H1 (cell line): ENCODE measurements at regions not wholly inside any gene's neighbourhood (a gene's known extent, or its start where the extent isn't known, plus 50 kb on each side); places are given as distances from the start of the nearest gene placed in this dataset.

Experiments
- CTCF ChIA-PET: fragments of 300-600 bp; sonication (Branson Sonifier 250); formaldehyde crosslinking; loops from one replicate; lab custom pipeline; 2021; ENCODE audit not compliant: partially characterized antibody; lab: Charles Lee
- POLR2A ChIA-PET: fragments of 300-600 bp; sonication (Branson Sonifier 250); formaldehyde crosslinking; loops from one replicate; lab custom pipeline; 2021; ENCODE audit warnings: inconsistent platforms; ENCODE audit not compliant: partially characterized antibody; lab: Charles Lee
- DNase-seq, 2 experiments: peaks; one replicate each; pipeline versions ENCODE4 v3.0.0 to v3.0.0-alpha.2; 2010 to 2022; ENCODE audit warnings: low spot score in 2 of 2, low read depth in 1 of 2, mixed read lengths in 1 of 2
- FAIRE-seq: peaks from 2 replicates; lab custom pipeline; 2011; peaks lifted over from hg19 to GRCh38; lab: Jason Lieb, UNC
- H2AFZ ChIP-seq: 2 replicates; pipeline ENCODE4 v1.8.1; 2012; ENCODE audit warnings: low read length, inconsistent platforms
- H2AK5ac ChIP-seq: 2 replicates; pipeline ENCODE4 v1.6.1; 2013; ENCODE audit warnings: low read depth, low read length
- H2BK120ac ChIP-seq: replicated peaks from 2 replicates; pipeline ENCODE3; 2013; ENCODE audit warnings: low read depth, low read length, inconsistent platforms
- H2BK12ac ChIP-seq: 2 replicates; pipeline ENCODE4 v1.6.1; 2013; ENCODE audit warnings: low read depth, low read length
- H2BK15ac ChIP-seq: 2 replicates; pipeline ENCODE4 v1.6.1; 2013; ENCODE audit warnings: low read length
- H2BK20ac ChIP-seq: 2 replicates; pipeline ENCODE4 v1.6.1; 2013; ENCODE audit warnings: low read length
- H2BK5ac ChIP-seq: 2 replicates; pipeline ENCODE4 v1.6.1; 2013; ENCODE audit warnings: low read depth, low read length
- H3K14ac ChIP-seq: 2 replicates; pipeline ENCODE4 v1.6.1; 2013; ENCODE audit warnings: inconsistent platforms; ENCODE audit not compliant: insufficient read length
- H3K18ac ChIP-seq: 2 replicates; pipeline ENCODE4 v1.6.1; 2013; ENCODE audit warnings: low read length; ENCODE audit errors: extremely low read depth
- H3K23ac ChIP-seq: 2 replicates; pipeline ENCODE4 v1.6.1; 2013; ENCODE audit warnings: inconsistent platforms; ENCODE audit not compliant: insufficient read length
- H3K23me2 ChIP-seq: 2 replicates; pipeline ENCODE4 v1.6.1; 2013; ENCODE audit warnings: low read depth, low read length
- H3K27ac ChIP-seq: 2 replicates; pipeline ENCODE4 v1.6.1; 2011; ENCODE audit warnings: low read depth, low read length, inconsistent platforms
- H3K27me3 ChIP-seq, 4 experiments: replicated peaks in 1 of 4; 1 replicate in 1 of 4; 2 replicates in 3 of 4; pipeline versions ENCODE4 v1.6.1 to v1.8.1; 2011 to 2013; ENCODE audit warnings: low read length in 3 of 4, mild to moderate bottlenecking in 3 of 4, inconsistent platforms in 2 of 4, mixed read lengths in 2 of 4, moderate library complexity in 1 of 4; ENCODE audit not compliant: control insufficient read depth in 3 of 4, insufficient read depth in 3 of 4; ENCODE audit errors: extremely low read depth in 1 of 4
- H3K36me3 ChIP-seq, 4 experiments: 2 replicates each; pipeline versions ENCODE4 v1.6.1 to v1.8.1; 2011 to 2013; ENCODE audit warnings: mild to moderate bottlenecking in 4 of 4, low read length in 3 of 4, moderate library complexity in 2 of 4, control low read depth in 1 of 4, inconsistent platforms in 1 of 4; ENCODE audit not compliant: insufficient read depth in 4 of 4, control insufficient read depth in 2 of 4
- H3K4ac ChIP-seq: replicated peaks from 2 replicates; pipeline ENCODE3; 2013; ENCODE audit warnings: low read length, low read depth, mixed read lengths, inconsistent platforms; ENCODE audit not compliant: insufficient read length
- H3K4me1 ChIP-seq, 4 experiments: replicated peaks in 1 of 4; 1 replicate in 1 of 4; 2 replicates in 3 of 4; pipeline versions ENCODE4 v1.6.1 to v1.8.1; 2011 to 2013; ENCODE audit warnings: low read length in 3 of 4, inconsistent platforms in 2 of 4, mixed read lengths in 1 of 4; ENCODE audit not compliant: insufficient read depth in 4 of 4, control insufficient read depth in 3 of 4
- H3K4me2 ChIP-seq, 2 experiments: 2 replicates each; pipeline versions ENCODE4 v1.6.1 to v1.8.1; 2011 to 2013; ENCODE audit warnings: low read depth in 2 of 2, low read length in 2 of 2, control low read depth in 1 of 2, inconsistent platforms in 1 of 2, mild to moderate bottlenecking in 1 of 2; ENCODE audit not compliant: insufficient read depth in 1 of 2
- H3K4me3 ChIP-seq, 4 experiments: fragments of 200-600, 300-600 bp in 1 of 4; sonication (generic), shearing (Covaris generic), sonication (Bioruptor Twin) in 1 of 4; 2 replicates each; pipeline versions ENCODE4 v1.5.1 to v1.8.1; 2011 to 2016; ENCODE audit warnings: low read length in 4 of 4, low read depth in 3 of 4, control low read depth in 2 of 4, inconsistent platforms in 2 of 4, mild to moderate bottlenecking in 2 of 4, mixed read lengths in 1 of 4, moderate library complexity in 1 of 4; ENCODE audit not compliant: insufficient read depth in 2 of 4; ENCODE audit errors: extremely low read depth in 1 of 4
- H3K56ac ChIP-seq: replicated peaks from 2 replicates; pipeline ENCODE3; 2013; ENCODE audit warnings: low read depth, mild to moderate bottlenecking, mixed read lengths, low read length, inconsistent platforms; ENCODE audit not compliant: insufficient read length
- H3K79me1 ChIP-seq: 2 replicates; pipeline ENCODE4 v1.6.1; 2013; ENCODE audit warnings: low read depth, low read length, control low read depth
- H3K79me2 ChIP-seq, 2 experiments: 2 replicates each; pipeline versions ENCODE4 v1.6.1 to v1.8.1; 2012 to 2013; ENCODE audit warnings: low read length in 2 of 2, mild to moderate bottlenecking in 2 of 2, inconsistent platforms in 1 of 2; ENCODE audit not compliant: insufficient read depth in 2 of 2, control insufficient read depth in 1 of 2
- H3K9ac ChIP-seq, 4 experiments: replicated peaks in 1 of 4; 1 replicate in 1 of 4; 2 replicates in 3 of 4; pipeline versions ENCODE4 v1.6.1 to v1.8.1; 2011 to 2013; ENCODE audit warnings: low read depth in 3 of 4, low read length in 3 of 4, control low read depth in 2 of 4, mild to moderate bottlenecking in 2 of 4, moderate library complexity in 2 of 4, inconsistent platforms in 1 of 4; ENCODE audit errors: extremely low read depth in 1 of 4
- H3K9me3 ChIP-seq, 2 experiments: 2 replicates each; pipeline versions ENCODE4 v1.6.1 to v1.8.1; 2012 to 2013; ENCODE audit warnings: mild to moderate bottlenecking in 2 of 2, moderate library complexity in 2 of 2, control low read depth in 1 of 2, inconsistent platforms in 1 of 2, low read depth in 1 of 2, low read length in 1 of 2, mixed read lengths in 1 of 2; ENCODE audit not compliant: insufficient read depth in 2 of 2
- H4K20me1 ChIP-seq, 2 experiments: replicated peaks in 1 of 2; 2 replicates each; pipeline versions ENCODE3 to v1.8.1; 2011 to 2013; ENCODE audit warnings: inconsistent platforms in 2 of 2, low read length in 2 of 2, mild to moderate bottlenecking in 1 of 2; ENCODE audit not compliant: insufficient read depth in 2 of 2, control insufficient read depth in 1 of 2
- H4K5ac ChIP-seq: 2 replicates; pipeline ENCODE4 v1.6.1; 2013; ENCODE audit warnings: low read length, low read depth, mixed read lengths, inconsistent platforms; ENCODE audit not compliant: insufficient read length
- H4K8ac ChIP-seq: 2 replicates; pipeline ENCODE4 v1.8.0; 2013; ENCODE audit warnings: mild to moderate bottlenecking, moderate library complexity, low read length, inconsistent platforms; ENCODE audit not compliant: insufficient read depth; ENCODE audit errors: extremely low read depth
- H4K91ac ChIP-seq: replicated peaks from 2 replicates; pipeline ENCODE3; 2013; ENCODE audit warnings: low read length, mixed read lengths, inconsistent platforms; ENCODE audit not compliant: insufficient read length
- KDM4A ChIP-seq: IDR thresholded peaks from one replicate; pipeline ENCODE4 v1.7.1; 2012; ENCODE audit warnings: low read depth, mild to moderate bottlenecking, moderate library complexity, low read length, inconsistent platforms; ENCODE audit not compliant: severe bottlenecking
- SRF ChIP-seq: IDR thresholded peaks from 2 replicates; pipeline ENCODE4 v1.6.1; 2011; ENCODE audit warnings: mild to moderate bottlenecking, low read depth, low read length, moderate library complexity
- WGBS, 2 experiments: shearing (Covaris generic) in 1 of 2; methylation state at CpG; one replicate each; pipeline versions ENCODE4 v1.1.6 to v1.1.7; 2013 to 2015; ENCODE audit warnings: low lambda C conversion rate in 2 of 2, mixed read lengths in 2 of 2, inconsistent platforms in 1 of 2, low coverage in 1 of 2, missing lambda C conversion rate in 1 of 2; ENCODE audit not compliant: insufficient replicate concordance in 2 of 2, insufficient coverage in 1 of 2, insufficient read length in 1 of 2; ENCODE audit errors: extremely low coverage in 1 of 2, missing lambda C conversion rate in 1 of 2; 5-methylcytosine and 5-hydroxymethylcytosine counted together

DNA sequence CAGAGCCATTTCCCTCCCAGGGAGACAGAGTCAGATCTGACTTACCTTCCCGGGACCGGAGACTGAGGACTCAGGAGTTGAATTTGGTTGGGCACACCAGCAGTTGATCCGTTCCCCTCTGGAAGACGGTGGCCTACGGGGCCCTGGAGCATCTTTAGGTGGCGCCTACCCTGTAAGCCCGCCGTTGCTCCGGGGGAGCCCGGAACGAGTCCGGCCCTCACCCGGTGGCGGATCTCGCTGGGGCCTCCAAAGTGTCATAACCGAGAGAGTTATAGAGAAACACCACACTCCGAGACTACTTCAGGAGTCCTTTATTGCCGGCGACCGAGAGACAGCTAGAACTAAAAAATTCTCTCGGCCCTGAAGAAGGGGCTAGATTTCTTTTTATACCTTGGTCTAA, 182.8 kb upstream of the MBL2 start:
- Histone ChIP-seq H2AK5ac (no peak overlapping the region), H3K56ac (no peak overlapping the region), H2BK20ac (peak overlapping the region; percentile 55; the same call in 1 of the 2 replicates), H3K9me3 (no peaks in the 10 kb centered on the region; a peak in 1 of 4 replicates), H3K9ac (no peak overlapping the region), H4K91ac (no peak overlapping the region), H2BK15ac (no peak overlapping the region), H3K4me3 (no peak overlapping the region), H3K4me2 (no peak overlapping the region), H3K79me2 (no peaks in the 10 kb centered on the region), H3K4me1 (peaks cover 0 to 5% (median 0%) of the 10 kb centered on the region in 4 experiments; a peak in 2 of 7 replicates), H4K20me1 (no peaks in the 10 kb centered on the region), H2BK5ac (no peak overlapping the region), H2BK120ac (no peak overlapping the region), H3K27ac (no peak overlapping the region), H3K23ac (no peak overlapping the region), H3K79me1 (no peaks in the 10 kb centered on the region), H3K23me2 (no peaks in the 10 kb centered on the region), H3K18ac (no peak overlapping the region; the same call in 1 of the 2 replicates), H3K4ac (no peak overlapping the region), H2BK12ac (no peak overlapping the region), H4K5ac (no peak overlapping the region), H2AFZ (no peak overlapping the region), H3K27me3 (no peaks in the 10 kb centered on the region), H3K36me3 (peaks cover 0 to 3% (median 1%) of the 10 kb centered on the region in 4 experiments; a peak in 2 of 8 replicates), H3K14ac (no peak overlapping the region), H4K8ac (no peak overlapping the region)
- POLR2A ChIA-PET = no interaction called here
- 94% methylated on average over 21 of the region's 21 CpGs; no CpG with 5 or more reads in 1 of the 2 experiments for WGBS, 2 experiments
- DNase-seq (no peak), FAIRE-seq (no peak)
- CTCF ChIA-PET = interaction anchor here (2.4 kb wide), 1 partner anchor 255 kb away, joined by 6 read pairs; no protein-coding TSS in a partner anchor
- TF ChIP-seq KDM4A (no peak), SRF (no peak)
